WTC11 (cell line): ENCODE measurements at regions not wholly inside any gene's neighbourhood (a gene's known extent, or its start where the extent isn't known, plus 50 kb on each side); places are given as distances from the start of the nearest gene placed in this dataset.

Source experiments
- ATAC-seq: fragments of 200-7000 bp; cut with Tn5 transposase; 2 replicates; pipeline ENCODE4 v1.10.0; 2021; ENCODE audit warnings: mild to moderate bottlenecking, moderate library complexity
- CTCF ChIA-PET: fragments of 300-600 bp; sonication (Branson Sonifier 250); formaldehyde crosslinking; loops from one replicate; lab custom pipeline; 2021; ENCODE audit warnings: antibody characterized with exemption; lab: Charles Lee
- POLR2A ChIA-PET: fragments of 350-600 bp; sonication (Branson Sonifier 250); formaldehyde crosslinking; loops from one replicate; lab custom pipeline; 2021; ENCODE audit warnings: antibody characterized with exemption; lab: Charles Lee
- DNase-seq: peaks from one replicate; pipeline ENCODE4 v3.0.0; 2021; ENCODE audit warnings: low spot score
- H3K27ac Mint-ChIP-seq: 2 replicates; pipeline ENCODE4 v1.8.0; 2021; ENCODE audit warnings: mixed read lengths
- H3K27me3 Mint-ChIP-seq: 2 replicates; pipeline ENCODE4 v1.8.0; 2021; ENCODE audit warnings: low read depth, mild to moderate bottlenecking, moderate library complexity, mixed read lengths
- H3K36me3 Mint-ChIP-seq: 2 replicates; pipeline ENCODE4 v1.8.0; 2021; ENCODE audit warnings: mixed read lengths
- H3K4me1 Mint-ChIP-seq: 2 replicates; pipeline ENCODE4 v1.8.0; 2022; ENCODE audit warnings: mixed read lengths
- H3K4me3 Mint-ChIP-seq: 2 replicates; pipeline ENCODE4 v1.8.0; 2021; ENCODE audit warnings: mild to moderate bottlenecking, moderate library complexity, mixed read lengths
- H3K9me3 Mint-ChIP-seq: 2 replicates; pipeline ENCODE4 v1.8.0; 2021; ENCODE audit warnings: mixed read lengths
- ESRRA ChIP-seq: sonication (generic); formaldehyde crosslinking; IDR thresholded peaks from 2 replicates; pipeline ENCODE4 v1.8.1; 2022; ENCODE audit warnings: mild to moderate bottlenecking, missing genetic modification reagents, borderline replicate concordance
- MXD4 ChIP-seq: fragments of 250-450 bp; sonication (Bioruptor Pico); IDR thresholded peaks from 2 replicates; pipeline ENCODE4 v1.8.0; 2021; ENCODE audit warnings: mild to moderate bottlenecking, moderate library complexity, borderline replicate concordance
- MYBL2 ChIP-seq: sonication (generic); formaldehyde crosslinking; IDR thresholded peaks from 2 replicates; pipeline ENCODE4 v1.8.1; 2023; ENCODE audit warnings: mild to moderate bottlenecking, moderate library complexity, missing genetic modification reagents
- NR1H2 ChIP-seq: sonication (generic); formaldehyde crosslinking; IDR thresholded peaks from 2 replicates; pipeline ENCODE4 v1.9.0; 2021; ENCODE audit warnings: mild to moderate bottlenecking, moderate library complexity, missing genetic modification reagents
- SP1 ChIP-seq: sonication (generic); formaldehyde crosslinking; conservative IDR thresholded peaks from 2 replicates; pipeline ENCODE4 v1.8.1; 2022; ENCODE audit warnings: missing genetic modification reagents
- TEAD1 ChIP-seq: sonication (generic); formaldehyde crosslinking; IDR thresholded peaks from 2 replicates; pipeline ENCODE4 v1.8.0; 2022; ENCODE audit warnings: mild to moderate bottlenecking, missing genetic modification reagents
- TP53 ChIP-seq: sonication (generic); formaldehyde crosslinking; IDR thresholded peaks from 2 replicates; pipeline ENCODE4 v1.8.1; 2023; ENCODE audit warnings: mild to moderate bottlenecking, missing genetic modification reagents
- ZNF219 ChIP-seq: sonication (generic); formaldehyde crosslinking; IDR thresholded peaks from 2 replicates; pipeline ENCODE4 v1.8.0; 2023; ENCODE audit warnings: missing genetic modification reagents, mild to moderate bottlenecking, borderline replicate concordance
- ZNF263 ChIP-seq: sonication (generic); formaldehyde crosslinking; IDR thresholded peaks from 2 replicates; pipeline ENCODE4 v1.8.1; 2022; ENCODE audit warnings: low read depth, mild to moderate bottlenecking, moderate library complexity, missing genetic modification reagents
- TF ChIP-seq, protein P1 (sequence below): sonication (generic); formaldehyde crosslinking; IDR thresholded peaks from 2 replicates; pipeline ENCODE4 v1.8.0; 2022; ENCODE audit warnings: mild to moderate bottlenecking, missing genetic modification reagents
- TF ChIP-seq, protein P2 (sequence below): sonication (generic); formaldehyde crosslinking; IDR thresholded peaks from 2 replicates; pipeline ENCODE4 v1.8.1; 2023; ENCODE audit warnings: mild to moderate bottlenecking, missing genetic modification reagents, moderate library complexity
- TF ChIP-seq, protein P3 (sequence below): fragments of 250-450 bp; sonication (Bioruptor Pico); IDR thresholded peaks from 2 replicates; pipeline ENCODE4 v1.8.0; 2021; ENCODE audit warnings: mild to moderate bottlenecking
- TF ChIP-seq, protein P4 (sequence below): sonication (generic); formaldehyde crosslinking; IDR thresholded peaks from 2 replicates; pipeline ENCODE4 v1.8.0; 2022; ENCODE audit warnings: mild to moderate bottlenecking, missing genetic modification reagents
- TF ChIP-seq, protein P5 (sequence below): sonication (generic); formaldehyde crosslinking; IDR thresholded peaks from 2 replicates; pipeline ENCODE4 v1.8.0; 2022; ENCODE audit warnings: mild to moderate bottlenecking, missing genetic modification reagents
- TF ChIP-seq, protein P6 (sequence below): sonication (generic); formaldehyde crosslinking; IDR thresholded peaks from 2 replicates; pipeline ENCODE4 v1.8.1; 2022; ENCODE audit warnings: low read depth, mild to moderate bottlenecking, moderate library complexity, missing genetic modification reagents, borderline replicate concordance
- TF ChIP-seq, protein P7 (sequence below): fragments of 200-600 bp; IDR thresholded peaks from 2 replicates; pipeline ENCODE4 v1.8.0; 2022; ENCODE audit warnings: antibody characterized with exemption

DNA sequence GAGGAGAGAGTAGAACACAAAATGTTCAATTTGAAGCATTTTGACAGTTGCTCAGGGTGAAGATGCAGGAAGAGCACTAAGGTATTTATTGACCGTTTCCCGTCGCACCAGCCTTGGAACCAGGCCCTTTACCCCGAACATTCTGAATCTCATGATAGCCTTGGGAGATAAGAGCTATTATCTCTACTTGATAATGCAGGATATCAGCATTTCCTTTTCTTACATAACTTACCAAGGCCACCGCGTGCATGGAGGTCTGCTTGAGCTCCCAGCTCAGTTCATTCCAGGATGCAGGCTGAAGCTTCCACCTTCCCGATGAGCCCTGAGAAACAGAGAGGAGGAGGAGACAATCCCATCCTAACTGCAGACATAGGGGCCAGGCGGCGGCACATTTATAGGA is 324.2 kb upstream of the COBL start:
- no peaks in the 10 kb centered on the region; the same call in 1 of the 2 replicates for H3K27me3 Mint-ChIP-seq
- H3K9me3 Mint-ChIP-seq, result no peaks in the 10 kb centered on the region
- ChIA-PET CTCF (interaction anchor here (1.1 kb wide), 2 partner anchors 20 to 188 kb away, joined by 3 to 4 read pairs; no protein-coding TSS in a partner anchor), POLR2A (no interaction called here)
- H3K4me1 Mint-ChIP-seq, result peaks cover 25% of the 10 kb centered on the region
- no peak overlapping the region for H3K4me3 Mint-ChIP-seq
- ATAC-seq (no peak), DNase-seq (no peak)
- H3K36me3 Mint-ChIP-seq, result no peaks in the 10 kb centered on the region
- no peak overlapping the region for H3K27ac Mint-ChIP-seq
- no peak for TF ChIP-seq ESRRA (CRISPR knock-in tag)
- no peak for TF ChIP-seq TP53 (CRISPR knock-in tag)
- TF ChIP-seq, protein P1, sequence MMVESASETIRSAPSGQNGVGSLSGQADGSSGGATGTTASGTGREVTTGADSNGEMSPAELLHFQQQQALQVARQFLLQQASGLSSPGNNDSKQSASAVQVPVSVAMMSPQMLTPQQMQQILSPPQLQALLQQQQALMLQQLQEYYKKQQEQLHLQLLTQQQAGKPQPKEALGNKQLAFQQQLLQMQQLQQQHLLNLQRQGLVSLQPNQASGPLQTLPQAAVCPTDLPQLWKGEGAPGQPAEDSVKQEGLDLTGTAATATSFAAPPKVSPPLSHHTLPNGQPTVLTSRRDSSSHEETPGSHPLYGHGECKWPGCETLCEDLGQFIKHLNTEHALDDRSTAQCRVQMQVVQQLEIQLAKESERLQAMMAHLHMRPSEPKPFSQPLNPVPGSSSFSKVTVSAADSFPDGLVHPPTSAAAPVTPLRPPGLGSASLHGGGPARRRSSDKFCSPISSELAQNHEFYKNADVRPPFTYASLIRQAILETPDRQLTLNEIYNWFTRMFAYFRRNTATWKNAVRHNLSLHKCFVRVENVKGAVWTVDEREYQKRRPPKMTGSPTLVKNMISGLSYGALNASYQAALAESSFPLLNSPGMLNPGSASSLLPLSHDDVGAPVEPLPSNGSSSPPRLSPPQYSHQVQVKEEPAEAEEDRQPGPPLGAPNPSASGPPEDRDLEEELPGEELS (CRISPR knock-in tag), result no peak
- no peak for TF ChIP-seq ZNF219 (CRISPR knock-in tag)
- TF ChIP-seq ZNF263 (CRISPR knock-in tag), result no peak
- TF ChIP-seq MYBL2, result no peak
- TF ChIP-seq NR1H2 (CRISPR knock-in tag), result no peak
- TF ChIP-seq, protein P2, sequence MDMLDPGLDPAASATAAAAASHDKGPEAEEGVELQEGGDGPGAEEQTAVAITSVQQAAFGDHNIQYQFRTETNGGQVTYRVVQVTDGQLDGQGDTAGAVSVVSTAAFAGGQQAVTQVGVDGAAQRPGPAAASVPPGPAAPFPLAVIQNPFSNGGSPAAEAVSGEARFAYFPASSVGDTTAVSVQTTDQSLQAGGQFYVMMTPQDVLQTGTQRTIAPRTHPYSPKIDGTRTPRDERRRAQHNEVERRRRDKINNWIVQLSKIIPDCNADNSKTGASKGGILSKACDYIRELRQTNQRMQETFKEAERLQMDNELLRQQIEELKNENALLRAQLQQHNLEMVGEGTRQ (CRISPR knock-in tag), result no peak
- no peak for TF ChIP-seq SP1 (CRISPR knock-in tag)
- no peak for TF ChIP-seq MXD4 (CRISPR knock-in tag)
- TF ChIP-seq, protein P3, sequence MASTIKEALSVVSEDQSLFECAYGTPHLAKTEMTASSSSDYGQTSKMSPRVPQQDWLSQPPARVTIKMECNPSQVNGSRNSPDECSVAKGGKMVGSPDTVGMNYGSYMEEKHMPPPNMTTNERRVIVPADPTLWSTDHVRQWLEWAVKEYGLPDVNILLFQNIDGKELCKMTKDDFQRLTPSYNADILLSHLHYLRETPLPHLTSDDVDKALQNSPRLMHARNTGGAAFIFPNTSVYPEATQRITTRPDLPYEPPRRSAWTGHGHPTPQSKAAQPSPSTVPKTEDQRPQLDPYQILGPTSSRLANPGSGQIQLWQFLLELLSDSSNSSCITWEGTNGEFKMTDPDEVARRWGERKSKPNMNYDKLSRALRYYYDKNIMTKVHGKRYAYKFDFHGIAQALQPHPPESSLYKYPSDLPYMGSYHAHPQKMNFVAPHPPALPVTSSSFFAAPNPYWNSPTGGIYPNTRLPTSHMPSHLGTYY (CRISPR knock-in tag), result no peak
- TF ChIP-seq, protein P4, sequence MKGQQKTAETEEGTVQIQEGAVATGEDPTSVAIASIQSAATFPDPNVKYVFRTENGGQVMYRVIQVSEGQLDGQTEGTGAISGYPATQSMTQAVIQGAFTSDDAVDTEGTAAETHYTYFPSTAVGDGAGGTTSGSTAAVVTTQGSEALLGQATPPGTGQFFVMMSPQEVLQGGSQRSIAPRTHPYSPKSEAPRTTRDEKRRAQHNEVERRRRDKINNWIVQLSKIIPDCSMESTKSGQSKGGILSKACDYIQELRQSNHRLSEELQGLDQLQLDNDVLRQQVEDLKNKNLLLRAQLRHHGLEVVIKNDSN (CRISPR knock-in tag), result no peak
- TF ChIP-seq, protein P5, sequence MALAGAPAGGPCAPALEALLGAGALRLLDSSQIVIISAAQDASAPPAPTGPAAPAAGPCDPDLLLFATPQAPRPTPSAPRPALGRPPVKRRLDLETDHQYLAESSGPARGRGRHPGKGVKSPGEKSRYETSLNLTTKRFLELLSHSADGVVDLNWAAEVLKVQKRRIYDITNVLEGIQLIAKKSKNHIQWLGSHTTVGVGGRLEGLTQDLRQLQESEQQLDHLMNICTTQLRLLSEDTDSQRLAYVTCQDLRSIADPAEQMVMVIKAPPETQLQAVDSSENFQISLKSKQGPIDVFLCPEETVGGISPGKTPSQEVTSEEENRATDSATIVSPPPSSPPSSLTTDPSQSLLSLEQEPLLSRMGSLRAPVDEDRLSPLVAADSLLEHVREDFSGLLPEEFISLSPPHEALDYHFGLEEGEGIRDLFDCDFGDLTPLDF (CRISPR knock-in tag), result no peak
- no peak for TF ChIP-seq TEAD1
- TF ChIP-seq, protein P6, sequence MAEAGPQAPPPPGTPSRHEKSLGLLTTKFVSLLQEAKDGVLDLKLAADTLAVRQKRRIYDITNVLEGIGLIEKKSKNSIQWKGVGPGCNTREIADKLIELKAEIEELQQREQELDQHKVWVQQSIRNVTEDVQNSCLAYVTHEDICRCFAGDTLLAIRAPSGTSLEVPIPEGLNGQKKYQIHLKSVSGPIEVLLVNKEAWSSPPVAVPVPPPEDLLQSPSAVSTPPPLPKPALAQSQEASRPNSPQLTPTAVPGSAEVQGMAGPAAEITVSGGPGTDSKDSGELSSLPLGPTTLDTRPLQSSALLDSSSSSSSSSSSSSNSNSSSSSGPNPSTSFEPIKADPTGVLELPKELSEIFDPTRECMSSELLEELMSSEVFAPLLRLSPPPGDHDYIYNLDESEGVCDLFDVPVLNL, result no peak
- TF ChIP-seq, protein P7, sequence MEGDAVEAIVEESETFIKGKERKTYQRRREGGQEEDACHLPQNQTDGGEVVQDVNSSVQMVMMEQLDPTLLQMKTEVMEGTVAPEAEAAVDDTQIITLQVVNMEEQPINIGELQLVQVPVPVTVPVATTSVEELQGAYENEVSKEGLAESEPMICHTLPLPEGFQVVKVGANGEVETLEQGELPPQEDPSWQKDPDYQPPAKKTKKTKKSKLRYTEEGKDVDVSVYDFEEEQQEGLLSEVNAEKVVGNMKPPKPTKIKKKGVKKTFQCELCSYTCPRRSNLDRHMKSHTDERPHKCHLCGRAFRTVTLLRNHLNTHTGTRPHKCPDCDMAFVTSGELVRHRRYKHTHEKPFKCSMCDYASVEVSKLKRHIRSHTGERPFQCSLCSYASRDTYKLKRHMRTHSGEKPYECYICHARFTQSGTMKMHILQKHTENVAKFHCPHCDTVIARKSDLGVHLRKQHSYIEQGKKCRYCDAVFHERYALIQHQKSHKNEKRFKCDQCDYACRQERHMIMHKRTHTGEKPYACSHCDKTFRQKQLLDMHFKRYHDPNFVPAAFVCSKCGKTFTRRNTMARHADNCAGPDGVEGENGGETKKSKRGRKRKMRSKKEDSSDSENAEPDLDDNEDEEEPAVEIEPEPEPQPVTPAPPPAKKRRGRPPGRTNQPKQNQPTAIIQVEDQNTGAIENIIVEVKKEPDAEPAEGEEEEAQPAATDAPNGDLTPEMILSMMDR, result no peak
